Lower leg skin (tissue), 3 donors: ENCODE measurements at regions not wholly inside any gene's neighbourhood (a gene's known extent, or its start where the extent isn't known, plus 50 kb on each side); places are given as distances from the start of the nearest gene placed in this dataset.

Experiments
- CTCF ChIP-seq, 3 donors: fragments of 450-650 bp; IDR thresholded peaks; one replicate each; pipeline ENCODE4 v1.5.1; 2016; ENCODE audit warnings: antibody characterized with exemption in 3 of 3, mild to moderate bottlenecking in 3 of 3, moderate library complexity in 2 of 3
- POLR2A ChIP-seq, 2 donors: fragments of 450-650 bp; IDR thresholded peaks; one replicate each; pipeline ENCODE4 v1.6.1; 2016 to 2017; ENCODE audit warnings: antibody characterized with exemption in 2 of 2, mild to moderate bottlenecking in 1 of 2, moderate library complexity in 1 of 2

DNA sequence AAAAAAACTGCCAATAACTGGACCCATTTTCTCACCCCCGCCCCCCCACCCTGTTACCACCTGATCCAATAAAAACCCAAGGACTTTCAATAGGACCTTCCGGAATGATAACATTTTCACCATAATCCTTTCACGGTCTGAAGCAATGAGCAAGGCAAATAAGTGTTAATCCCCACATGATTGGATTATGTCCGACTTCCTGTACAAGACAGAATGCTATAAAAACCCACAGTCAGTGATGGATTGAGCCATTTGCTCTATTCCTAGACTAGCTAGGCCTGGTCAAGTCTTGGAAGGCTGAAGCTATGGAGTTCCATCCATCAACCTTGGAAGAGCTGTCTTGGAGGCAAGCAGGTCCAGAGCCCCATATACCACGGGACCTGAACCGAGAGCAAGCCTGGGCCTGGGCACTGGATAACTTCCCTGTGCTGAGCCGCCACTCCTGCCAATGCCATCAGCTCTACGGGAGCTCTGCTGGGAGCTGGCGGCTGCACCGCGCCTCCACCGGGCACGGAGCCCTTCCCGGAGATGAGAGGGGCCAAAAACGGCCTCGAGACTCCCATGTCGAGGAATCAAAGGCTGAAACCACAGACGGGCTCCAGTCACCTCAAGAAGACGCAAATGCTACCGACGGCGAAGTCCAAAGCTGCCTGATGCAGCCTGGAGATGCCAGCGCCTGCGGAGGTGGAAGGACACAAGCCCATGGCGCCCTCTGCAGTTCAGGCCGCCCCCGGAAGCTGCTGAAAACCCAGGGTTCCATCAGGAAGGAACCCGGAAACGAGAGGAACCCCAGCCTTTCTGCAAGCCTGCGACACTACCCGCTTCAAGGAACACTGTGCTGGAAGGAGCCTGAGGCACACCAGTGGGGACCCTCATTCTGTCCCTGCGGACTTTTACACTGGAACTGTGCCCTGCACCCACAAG, 69.2 kb downstream of the ANXA2R start:
- TF ChIP-seq POLR2A (IDR thresholded peaks at IDR 0.05) (no peak), CTCF (IDR thresholded peaks at IDR 0.05) (no peak)
